Hematopoietic multipotent progenitor cell treated with erythropoietin and hydrocortisone succinate and interleukin-3 and kit ligand, for 15 days (in vitro differentiated cells): ENCODE measurements at regions not wholly inside any gene's neighbourhood (a gene's known extent, or its start where the extent isn't known, plus 50 kb on each side); places are given as distances from the start of the nearest gene placed in this dataset.
"Not testable (repeated sequence)": the region's sequence is repeated elsewhere in the genome, so short reads cannot be mapped to it uniquely, and the experiment has no call there.

Source experiments
- DNase-seq: peaks from one replicate; pipeline ENCODE4 v3.0.0-alpha.2; 2015; ENCODE audit warnings: low spot score

DNA sequence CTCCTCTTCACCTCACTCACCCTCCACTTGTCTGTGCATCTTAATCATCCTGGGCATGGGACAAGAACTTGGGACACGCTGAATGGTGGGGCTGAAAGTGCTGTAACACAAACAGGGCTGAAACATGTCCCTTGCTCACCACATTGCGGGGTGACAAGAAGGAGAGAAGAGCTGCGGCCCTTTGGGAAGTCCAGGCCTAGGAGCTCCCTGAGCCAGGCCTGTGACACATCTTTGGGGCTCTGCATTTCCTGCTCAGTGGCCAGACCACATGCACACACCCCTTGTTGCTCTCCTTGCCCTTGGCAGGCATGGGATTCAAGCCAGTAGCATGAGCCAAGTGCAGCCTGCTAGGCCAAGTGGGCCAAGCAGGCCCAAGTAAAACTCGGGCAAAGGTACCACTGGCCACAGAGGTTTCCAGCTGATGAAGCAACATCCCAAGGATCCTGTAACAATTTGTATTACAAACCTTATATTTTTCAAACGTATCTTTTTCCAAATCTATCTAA is 1384.3 kb upstream of the PCDH20 start:
- DNase-seq, result no peak

DNA sequence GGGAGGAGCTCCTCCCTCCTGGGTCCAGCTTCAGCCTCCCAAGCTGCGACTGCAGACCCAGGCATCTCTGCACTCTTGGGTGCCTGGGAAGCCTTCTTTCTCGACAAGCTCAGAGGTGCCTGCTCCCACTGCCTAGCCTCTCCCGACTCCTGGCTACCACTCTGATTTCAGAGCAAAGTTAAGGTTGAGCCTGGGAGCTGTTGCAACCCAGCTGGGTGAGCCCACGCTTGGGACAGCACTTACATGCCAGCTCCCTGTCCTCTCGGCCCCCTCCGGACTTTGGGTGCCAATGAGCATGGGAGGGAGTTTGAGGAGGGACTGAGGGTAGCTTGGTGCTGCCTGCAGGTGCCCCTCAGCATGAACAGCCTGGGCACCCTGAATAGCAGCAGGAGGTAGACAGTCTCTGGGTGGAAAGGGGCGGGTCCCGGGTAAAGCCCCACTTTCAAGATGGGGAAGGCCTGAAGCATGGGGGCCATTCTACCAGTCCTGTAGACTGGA is 1383.4 kb upstream of the PCDH20 start:
- DNase-seq, result no peak

DNA sequence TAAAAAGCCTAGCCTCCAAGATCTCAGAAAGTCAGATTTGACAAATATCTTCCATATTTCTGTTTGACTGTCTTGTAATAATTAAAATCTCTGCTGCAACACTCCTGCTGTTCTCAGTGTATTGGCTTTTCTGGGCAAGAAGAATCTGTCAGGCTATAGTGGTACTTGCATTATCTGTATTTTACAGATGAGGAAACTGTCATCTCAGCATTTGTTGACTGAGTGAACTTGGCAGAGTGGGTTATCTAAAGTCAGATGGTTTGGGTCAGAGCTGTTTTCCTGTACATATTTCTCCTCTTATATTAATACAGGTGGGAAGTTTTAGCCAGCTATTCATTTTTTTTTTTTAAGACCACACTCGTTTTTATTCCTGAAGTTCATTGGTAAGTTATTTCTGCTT is 1378.2 kb upstream of the PCDH20 start:
- no peak for DNase-seq

DNA sequence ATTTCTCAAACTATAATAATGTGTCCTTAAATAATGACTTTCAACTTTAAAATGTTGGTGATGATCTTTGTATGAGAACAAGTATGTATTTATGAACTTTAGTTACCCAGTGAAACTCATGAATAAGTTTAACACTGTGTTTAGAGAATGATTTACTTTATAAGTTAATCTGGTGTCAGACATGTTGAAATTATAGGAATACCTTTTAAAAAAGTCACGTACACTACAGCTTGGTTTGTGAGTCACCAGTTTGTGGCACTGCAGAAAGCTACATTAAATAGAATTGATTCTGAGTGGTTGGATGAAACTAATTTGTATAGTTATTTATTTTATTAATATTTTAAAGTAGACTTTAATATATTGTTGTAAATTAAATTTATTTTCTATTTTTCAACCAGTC is 1366.2 kb upstream of the PCDH20 start:
- DNase-seq, result no peak

DNA sequence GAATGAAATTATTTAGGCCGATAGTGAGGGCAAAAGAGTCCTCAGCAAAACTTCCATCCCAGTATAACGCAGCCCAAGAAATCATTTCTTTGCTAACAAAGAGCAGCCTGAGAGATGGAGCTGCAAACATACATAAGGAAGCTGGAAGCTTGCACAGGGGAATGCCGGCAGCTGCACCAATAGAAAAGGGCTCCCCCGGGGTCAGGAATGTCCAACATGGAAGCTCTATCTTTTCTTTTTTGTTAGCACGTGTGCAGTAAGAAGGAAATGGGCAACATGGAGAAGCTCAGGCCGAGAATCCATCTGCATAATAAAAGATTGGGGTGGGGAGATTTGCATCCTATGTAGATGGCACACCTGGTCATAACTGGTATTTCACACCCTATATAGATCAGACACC is 1363.5 kb upstream of the PCDH20 start:
- DNase-seq, result no peak

DNA sequence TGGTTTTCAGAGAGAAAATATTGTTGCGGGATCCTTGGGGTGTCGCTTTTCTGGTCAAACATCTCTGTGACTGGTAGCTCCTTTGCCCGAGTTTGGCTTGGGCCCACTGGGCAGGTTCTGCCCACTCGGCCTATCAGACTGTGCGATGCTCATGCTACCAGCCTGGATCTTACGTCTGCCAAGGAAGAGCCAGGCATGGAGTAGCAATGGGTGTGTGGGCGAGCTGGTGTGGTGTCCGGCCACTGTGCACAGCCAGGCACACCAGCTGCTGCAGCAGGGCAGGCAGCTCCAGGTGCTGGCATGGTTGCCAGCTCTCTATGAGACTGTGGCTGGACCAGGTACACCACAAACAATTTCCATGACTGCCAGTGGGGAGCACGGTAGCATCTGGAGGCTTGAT is 1351.8 kb upstream of the PCDH20 start:
- DNase-seq, result no peak

DNA sequence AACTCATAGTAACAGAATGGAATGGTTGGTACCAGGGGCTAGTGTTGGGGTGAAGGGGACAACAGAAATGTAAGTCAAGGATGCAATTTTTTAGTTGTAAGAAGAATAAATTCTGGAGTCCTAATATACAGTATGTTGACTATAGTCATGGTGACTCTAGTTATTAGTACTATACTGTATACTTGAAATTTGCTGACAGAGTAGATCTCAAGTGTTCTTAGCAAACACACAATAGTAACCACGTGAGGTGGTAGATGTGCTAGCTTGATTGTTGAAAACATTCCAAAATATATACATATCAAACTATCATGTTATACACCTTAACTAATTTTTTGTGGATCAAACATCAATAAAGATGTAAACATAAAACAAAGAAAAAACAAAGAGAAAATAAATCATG is 1345.1 kb upstream of the PCDH20 start:
- DNase-seq, result no peak

DNA sequence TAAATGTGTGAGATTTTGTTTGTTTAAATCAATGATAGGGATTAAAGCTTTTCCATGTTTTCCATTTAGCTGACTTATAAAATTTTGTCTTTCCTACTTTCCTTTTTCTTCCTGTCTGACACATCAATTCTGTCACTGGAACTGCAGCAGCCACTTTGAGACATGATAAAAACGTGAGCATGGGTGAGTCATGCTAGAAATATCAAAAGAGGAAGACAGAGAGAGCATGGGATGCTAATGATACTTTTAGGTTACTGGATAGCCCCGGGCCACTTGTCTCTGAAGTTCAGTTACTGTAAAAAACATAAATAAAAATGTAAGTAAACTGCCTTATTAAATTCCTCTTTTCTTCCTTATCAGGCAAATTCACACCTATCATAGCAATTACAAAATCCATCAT is 1332.0 kb upstream of the PCDH20 start:
- no peak for DNase-seq

DNA sequence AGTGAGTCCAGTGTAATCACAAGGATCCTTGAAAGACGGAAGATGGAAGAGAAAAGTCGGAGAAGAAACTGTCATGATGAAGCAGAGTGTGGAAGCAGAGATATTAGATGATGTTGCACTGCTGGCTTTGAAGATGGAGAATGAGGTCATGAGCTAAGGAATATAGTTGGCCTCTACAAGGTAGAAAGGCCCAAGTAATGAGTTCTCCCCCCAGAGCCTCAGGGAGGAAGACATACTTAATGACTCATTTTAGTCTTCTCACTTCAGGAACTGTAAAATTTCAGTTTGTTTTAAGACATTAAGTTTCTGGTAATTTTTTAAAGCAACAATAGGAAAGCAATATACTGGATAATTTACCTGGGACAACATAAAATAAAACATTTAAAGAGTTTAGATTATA is 1331.5 kb upstream of the PCDH20 start:
- no peak for DNase-seq

DNA sequence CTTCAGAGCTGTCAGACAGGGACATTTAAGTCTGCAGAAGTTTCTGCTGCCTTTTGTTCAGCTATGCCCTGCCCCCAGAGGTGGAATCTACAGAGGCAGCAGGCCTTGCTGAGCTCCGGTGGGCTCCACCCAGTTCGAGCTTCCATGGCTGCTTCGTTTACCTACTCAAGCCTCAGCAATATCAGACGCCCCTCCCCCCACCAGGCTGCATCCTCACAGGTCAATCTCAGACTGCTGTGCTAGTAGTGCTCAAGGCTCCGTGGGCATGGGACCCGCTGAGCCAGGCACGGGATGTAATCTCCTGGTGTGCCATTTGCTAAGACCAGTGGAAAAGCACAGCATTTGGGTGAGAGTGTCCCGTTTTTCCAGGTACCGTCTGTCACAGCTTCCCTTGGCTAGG is 1314.1 kb upstream of the PCDH20 start:
- DNase-seq, result not testable (repeated sequence)

DNA sequence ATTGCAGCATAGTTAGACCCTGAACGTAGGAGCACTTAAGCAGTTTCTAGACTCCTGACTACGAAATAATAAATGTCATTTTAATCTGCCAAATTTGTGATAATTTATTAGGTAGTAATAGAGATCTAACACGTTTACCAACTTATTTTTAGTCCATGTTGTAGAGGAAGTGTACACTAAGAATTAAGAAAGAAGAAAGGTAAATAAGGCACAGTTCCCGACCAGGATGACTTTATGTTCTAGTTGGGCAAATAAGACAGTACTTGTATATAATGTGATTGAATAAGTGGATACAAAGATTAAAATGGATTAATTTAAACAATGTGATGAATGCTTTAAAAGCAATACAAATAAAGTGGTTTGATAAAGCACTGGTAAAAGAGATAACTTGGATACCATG is 1306.2 kb upstream of the PCDH20 start:
- no peak for DNase-seq

DNA sequence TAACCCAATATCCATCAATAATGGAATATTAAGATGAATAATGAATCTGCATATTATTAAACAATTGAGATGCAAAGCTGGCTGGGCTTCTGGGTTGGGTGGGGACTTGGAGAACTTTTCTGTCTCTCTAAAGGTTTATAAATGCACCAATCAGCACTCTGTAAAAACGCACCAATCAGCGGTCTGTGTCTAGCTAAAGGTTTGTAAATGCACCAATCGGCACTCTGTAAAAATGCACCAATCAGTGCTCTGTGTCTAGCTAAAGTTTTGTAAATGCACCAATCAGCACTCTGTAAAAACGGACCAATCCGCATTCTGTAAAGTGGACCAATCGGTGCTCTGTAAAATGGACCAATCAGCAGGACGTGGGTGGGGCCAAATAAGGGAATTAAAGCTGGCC is 1296.3 kb upstream of the PCDH20 start:
- DNase-seq, result not testable (repeated sequence)

DNA sequence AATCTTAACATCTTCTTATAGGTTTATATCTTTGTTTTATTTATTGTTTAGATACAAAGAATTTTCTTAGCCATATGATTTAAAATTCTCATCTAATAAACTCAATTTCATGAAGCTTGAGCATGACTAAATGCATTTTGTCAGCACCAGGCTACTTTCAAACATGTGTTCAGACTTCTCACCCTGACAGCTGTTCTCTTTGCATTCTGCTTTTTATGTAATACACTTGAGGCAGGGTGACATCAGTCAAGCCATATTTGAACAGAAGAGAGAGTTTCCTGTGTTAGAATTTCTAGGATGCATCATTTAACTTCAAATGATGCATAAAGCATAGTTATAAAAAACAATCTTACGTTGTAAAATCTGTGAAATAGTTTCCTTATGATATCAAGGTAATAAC is 1295.1 kb upstream of the PCDH20 start:
- no peak for DNase-seq

DNA sequence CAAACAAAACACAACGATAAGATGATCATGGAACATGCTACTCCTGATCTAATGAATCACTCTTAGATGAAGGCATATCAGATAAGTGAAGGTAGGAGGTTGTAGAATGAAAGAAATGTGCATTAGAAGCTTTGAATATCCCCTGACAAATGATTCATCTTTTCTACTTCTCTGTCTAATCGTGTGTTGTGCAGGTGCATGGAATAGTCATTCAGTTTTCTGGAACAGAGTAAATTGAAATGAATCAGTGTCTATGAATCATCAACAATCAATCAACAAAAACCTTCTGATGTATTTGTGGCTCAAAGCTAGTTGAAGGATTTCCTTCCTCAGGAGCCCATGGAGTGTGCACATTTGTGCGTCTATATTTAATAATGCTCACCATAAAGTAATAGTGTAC is 1290.4 kb upstream of the PCDH20 start:
- DNase-seq, result no peak

DNA sequence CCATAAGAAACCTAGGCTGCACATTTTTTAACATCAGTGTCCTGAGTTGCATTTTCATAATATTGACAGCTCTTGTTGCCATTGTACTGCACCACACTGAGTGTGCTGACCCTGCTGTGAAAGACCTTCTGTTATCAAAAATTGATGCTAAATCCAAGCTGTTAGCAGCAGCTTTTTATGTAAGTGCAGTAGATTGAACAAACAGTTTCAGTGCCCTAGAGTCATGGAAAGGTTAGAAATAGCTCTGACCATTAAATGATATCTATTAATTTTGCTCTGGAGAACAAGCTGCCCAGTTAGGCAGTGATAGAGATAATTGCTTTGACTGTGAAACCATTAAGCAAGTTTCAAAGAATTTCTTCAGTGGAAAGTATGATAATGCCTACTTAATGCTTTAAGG is 1289.2 kb upstream of the PCDH20 start:
- no peak for DNase-seq

DNA sequence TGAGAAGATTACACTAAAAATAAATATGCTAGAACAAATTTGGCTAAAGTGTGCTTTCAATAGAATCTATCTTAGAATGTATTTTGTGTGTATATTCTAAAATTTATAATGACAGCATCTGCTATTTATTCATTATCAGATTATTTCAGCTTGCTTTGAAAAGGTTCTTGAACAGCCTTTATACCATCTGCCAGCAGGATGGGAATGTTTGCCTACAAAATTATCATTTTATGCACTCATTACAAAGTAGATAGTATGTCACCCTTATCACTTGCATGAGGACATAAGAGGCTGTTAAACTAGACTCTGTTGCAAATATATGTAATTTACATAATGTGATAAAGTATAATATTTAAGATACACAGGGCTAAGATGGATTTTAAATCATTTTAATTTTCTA is 1286.9 kb upstream of the PCDH20 start:
- DNase-seq, result no peak

DNA sequence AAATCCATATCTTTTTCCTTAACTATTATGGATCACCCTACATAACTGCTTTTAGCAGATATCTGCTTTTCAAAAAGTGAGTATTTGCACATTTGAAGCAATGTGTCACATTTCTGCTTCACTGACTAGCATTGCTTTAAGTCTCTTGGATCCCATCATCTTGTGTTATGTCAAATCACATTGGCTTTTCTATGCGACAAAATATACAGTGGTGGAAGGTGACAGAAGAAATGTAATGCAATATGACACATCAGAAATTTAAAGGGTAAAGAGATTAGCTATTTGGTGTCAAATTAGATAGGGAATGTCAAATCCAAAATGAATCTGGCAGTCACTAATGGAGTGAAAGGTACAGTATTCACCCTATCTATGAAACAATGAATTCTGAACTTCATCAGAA is 1282.1 kb upstream of the PCDH20 start:
- DNase-seq, result no peak

DNA sequence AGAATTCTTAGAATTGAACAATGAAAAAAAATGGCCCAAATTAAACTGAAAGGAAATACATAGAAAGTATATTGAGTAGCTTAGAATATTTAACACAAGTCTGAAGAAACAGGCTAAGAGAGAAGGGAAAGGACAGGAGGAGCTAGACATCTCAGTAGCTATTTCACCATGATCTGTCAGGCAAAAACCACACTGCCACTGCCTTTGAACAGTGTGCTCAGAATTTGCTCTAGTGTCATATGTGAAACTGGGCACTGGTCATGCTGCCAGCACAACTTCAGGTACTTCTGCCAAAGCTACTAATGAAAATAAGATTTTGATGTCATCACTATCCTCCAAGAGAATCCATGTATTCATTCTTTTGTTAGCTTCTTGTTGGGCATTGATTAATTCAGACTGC is 1280.8 kb upstream of the PCDH20 start:
- no peak for DNase-seq

DNA sequence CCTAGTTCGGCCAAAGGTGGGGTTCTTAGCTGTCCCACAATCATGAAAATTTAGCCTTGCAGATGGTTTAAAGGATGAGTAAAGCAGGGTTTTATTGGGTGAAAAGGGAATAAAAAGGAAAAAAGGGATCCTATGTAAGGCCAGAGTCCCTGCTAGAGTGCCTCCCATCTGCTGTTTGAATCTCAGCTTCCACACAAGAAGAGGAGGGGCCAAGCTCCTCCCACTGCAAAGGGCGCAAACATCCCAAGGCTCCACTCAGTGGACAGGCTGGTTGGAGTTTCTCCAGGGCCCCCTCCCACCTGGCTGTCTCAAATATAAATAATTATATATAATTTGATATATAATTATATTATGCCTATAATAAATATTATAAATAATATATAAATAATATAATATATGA is 1272.1 kb upstream of the PCDH20 start:
- no peak for DNase-seq

DNA sequence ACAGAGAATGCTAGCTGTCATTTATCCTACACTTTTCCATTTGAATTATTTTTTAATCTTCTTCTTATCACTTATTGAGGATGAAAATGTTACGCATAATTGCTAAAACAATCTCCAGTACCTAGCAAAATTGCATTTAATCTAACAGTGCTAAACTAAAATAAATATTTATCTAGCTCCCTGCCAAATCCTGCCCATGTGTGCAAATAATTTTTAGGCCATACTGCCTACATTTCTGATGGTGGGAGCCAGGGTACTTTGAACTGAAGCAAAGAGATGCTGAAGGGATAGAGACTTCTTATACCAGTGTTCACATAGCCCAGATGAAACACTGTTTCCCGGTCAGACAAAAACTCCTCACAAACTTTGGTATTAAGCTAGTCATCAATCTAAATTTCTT is 1268.7 kb upstream of the PCDH20 start:
- no peak for DNase-seq

DNA sequence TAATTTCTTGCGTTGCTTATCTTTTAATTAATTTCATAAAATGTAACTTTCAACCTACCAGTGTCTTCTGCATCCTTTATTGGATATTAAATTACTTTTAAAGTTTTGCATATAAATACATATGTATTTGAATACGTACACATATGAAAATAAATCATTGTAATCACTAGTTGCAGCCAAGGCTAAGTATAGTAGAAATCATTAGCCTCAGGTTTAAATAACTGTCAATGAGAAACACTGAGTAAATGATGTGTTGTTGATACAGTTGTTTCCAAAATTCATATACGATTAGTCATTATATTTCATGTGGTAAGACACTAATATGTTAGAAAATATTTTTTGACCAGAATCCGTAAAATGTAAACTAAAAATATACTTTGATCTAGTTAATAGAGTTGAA is 1267.1 kb upstream of the PCDH20 start:
- DNase-seq, result no peak

DNA sequence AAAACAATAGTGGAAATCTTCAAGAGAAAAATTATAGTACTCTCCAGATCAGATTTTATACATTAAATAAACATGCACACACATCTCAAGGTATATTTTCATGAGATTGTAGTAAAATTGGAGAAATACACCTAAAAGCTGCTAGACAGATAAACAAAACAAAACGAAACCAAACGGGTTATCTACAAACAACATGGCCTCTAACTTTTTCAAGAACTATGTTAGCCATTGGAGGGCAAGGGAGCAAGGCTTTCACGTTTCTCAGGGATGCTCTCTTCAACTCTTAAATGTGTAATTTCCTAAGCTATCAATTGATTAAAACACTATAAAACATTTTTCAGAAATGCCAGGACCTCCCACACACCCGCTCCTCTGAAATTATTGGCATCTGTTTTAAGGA is 1262.4 kb upstream of the PCDH20 start:
- no peak for DNase-seq

DNA sequence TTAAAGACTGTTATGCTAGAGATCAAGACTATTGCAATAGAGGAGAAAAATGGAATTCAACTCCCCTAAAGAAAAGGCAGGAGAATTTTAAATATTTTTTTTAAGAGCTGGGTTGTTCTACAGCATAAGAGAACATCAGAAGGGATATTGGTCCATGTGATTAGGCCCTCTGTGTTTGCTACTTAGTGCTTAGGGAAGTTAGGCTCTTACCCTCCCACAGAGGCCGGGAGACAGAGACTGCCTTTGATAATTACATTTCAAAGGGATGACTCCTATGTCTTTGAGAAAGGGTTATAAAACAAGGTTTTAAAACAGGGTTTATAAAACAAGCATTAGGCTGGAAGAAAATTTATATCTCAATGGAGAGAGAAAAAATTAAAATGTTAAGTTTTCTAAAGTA is 1248.1 kb upstream of the PCDH20 start:
- no peak for DNase-seq

DNA sequence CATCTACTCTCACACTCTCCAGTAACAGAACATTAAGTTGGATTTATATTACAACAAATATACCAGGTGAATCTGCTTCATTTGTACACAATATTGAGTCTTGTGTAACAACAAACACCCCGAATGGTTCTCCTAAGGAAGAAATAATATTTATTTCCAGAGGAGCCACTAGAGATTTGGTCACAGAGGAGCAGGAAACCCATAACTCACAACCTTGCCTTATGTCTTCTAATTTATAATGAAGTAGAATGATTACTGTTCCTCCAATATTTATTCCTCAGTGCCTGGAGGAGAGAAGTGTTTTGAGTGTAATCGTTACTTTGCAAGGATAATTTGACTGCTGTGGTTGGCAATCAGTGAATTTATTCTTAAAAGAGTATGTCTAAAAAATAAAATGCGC is 1243.7 kb upstream of the PCDH20 start:
- DNase-seq, result no peak

DNA sequence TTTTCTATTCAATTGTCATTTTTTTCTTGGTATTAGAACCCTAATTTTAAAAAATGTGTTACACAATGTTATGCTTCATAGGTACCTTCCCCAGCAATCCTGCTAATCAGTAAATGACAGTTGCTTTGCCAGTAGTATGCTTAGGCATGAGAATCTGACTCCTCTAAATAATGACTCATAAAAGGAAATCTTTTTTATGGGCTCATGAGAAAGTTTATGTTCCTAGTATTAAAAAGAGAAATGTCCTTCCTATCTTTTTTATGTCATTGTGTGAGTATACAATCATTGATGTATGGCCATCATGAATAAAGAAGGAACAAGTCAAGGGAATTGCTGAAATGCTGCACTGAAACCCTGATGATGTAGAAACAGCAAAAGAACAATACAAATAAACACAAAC is 1237.7 kb upstream of the PCDH20 start:
- no peak for DNase-seq
